Posterior vena cava (tissue), 2 donors: ENCODE measurements at regions not wholly inside any gene's neighbourhood (a gene's known extent, or its start where the extent isn't known, plus 50 kb on each side); places are given as distances from the start of the nearest gene placed in this dataset.
A peak's percentile ranks its signal among the peaks of the same experiment; 100 is the strongest.

Source experiments
- DNase-seq: peaks from one replicate; pipeline ENCODE4 v3.0.0-alpha.2; 2020; ENCODE audit warnings: low spot score
- intact Hi-C, 2 donors: fragments of 100-400 bp; cut with DNase I; formaldehyde crosslinking; loops; one replicate each; pipeline versions ENCODE4 v1.14.1 to v1.14.2; 2022 to 2023
- donor health status: DM: yes; HTN: yes; CAD: no.
- donor health status: DM: yes; HTN: yes; CAD: no.

GRCh38 chr20:48212806-48213509 lies 427.7 kb upstream of the SULF2 start:
- intact Hi-C loops, result no loop called here
- no peak for DNase-seq

GRCh38 chr20:48211847-48212246 lies 426.6 kb upstream of the SULF2 start:
- intact Hi-C loops, result no loop called here
- no peak for DNase-seq

GRCh38 chr20:48211238-48211637 lies 426.0 kb upstream of the SULF2 start:
- intact Hi-C loops, result no loop called here
- no peak for DNase-seq

- intact Hi-C loops, result no loop called here
- no peak for DNase-seq
Observed at GRCh38 chr20:48210111-48211027, 425.1 kb upstream of the SULF2 start.

GRCh38 chr20:48209102-48209501 lies 423.8 kb upstream of the SULF2 start:
- no peak for DNase-seq
- intact Hi-C loops, result no loop called here

GRCh38 chr20:48208176-48208575 lies 422.9 kb upstream of the SULF2 start:
- intact Hi-C loops, result no loop called here
- DNase-seq, result no peak

- intact Hi-C loops, result no loop called here
- no peak for DNase-seq
Observed at GRCh38 chr20:48207505-48207904, 422.2 kb upstream of the SULF2 start.

GRCh38 chr20:48205786-48206185 lies 420.5 kb upstream of the SULF2 start:
- no peak for DNase-seq
- intact Hi-C loops, result no loop called here

- intact Hi-C loops, result no loop called here
- DNase-seq, result no peak
Observed at GRCh38 chr20:48205281-48205782, 420.1 kb upstream of the SULF2 start.

GRCh38 chr20:48204499-48204898 lies 419.2 kb upstream of the SULF2 start:
- intact Hi-C loops, result no loop called here
- no peak for DNase-seq

GRCh38 chr20:48203252-48203651 lies 418.0 kb upstream of the SULF2 start:
- no peak for DNase-seq
- intact Hi-C loops, result no loop called here

- intact Hi-C loops, result no loop called here
- no peak for DNase-seq
Observed at GRCh38 chr20:48202334-48203113, 417.2 kb upstream of the SULF2 start.

- no peak for DNase-seq
- intact Hi-C loops, result no loop called here
Observed at GRCh38 chr20:48201885-48202284, 416.6 kb upstream of the SULF2 start.

- no peak for DNase-seq
- intact Hi-C loops, result no loop called here
Observed at GRCh38 chr20:48201188-48201587, 415.9 kb upstream of the SULF2 start.

- intact Hi-C loops, result no loop called here
- DNase-seq, result no peak
Observed at GRCh38 chr20:48198929-48199451, 413.7 kb upstream of the SULF2 start.

- peak; percentile 85 for DNase-seq
- intact Hi-C loops, result no loop called here
Observed at GRCh38 chr20:48197066-48197465, 411.8 kb upstream of the SULF2 start.

- DNase-seq, result peak; percentile 50
- intact Hi-C loops, result no loop called here
Observed at GRCh38 chr20:48196486-48196885, 411.2 kb upstream of the SULF2 start.

GRCh38 chr20:48196001-48196400 lies 410.7 kb upstream of the SULF2 start:
- intact Hi-C loops, result no loop called here
- peak; percentile 4 for DNase-seq

- intact Hi-C loops, result no loop called here
- DNase-seq, result peak; percentile 62
Observed at GRCh38 chr20:48195121-48195870, 410.0 kb upstream of the SULF2 start.
